ENCODE measurements at regions not wholly inside any gene's neighbourhood (a gene's known extent, or its start where the extent isn't known, plus 50 kb on each side); places are given as distances from the start of the nearest gene placed in this dataset.
A peak's percentile ranks its signal among the peaks of the same experiment; 100 is the strongest.
"Not testable (repeated sequence)": the region's sequence is repeated elsewhere in the genome, so short reads cannot be mapped to it uniquely, and the experiment has no call there.

DNA sequence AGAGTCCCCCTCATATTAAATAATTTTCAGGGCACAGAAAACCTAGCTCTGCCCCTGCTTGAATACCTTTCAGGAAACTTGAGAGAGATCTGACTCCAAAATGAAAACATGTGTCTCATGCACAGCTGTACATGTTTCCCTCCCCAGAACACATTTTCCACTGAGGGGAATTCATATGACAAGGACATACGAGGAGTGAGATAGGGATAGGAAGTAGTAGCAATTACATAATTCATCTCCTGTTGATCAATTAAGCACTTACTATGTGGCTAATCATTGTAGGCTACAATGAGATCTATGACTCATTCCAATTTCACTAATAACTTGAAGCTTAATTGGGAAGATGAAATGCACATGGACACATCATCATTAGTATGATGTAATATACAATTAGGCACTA is 302.1 kb downstream of the PCDH11X start:
- DNase-seq (ENCODE audit: low read depth in 2 of 2), result not testable (repeated sequence)

DNA sequence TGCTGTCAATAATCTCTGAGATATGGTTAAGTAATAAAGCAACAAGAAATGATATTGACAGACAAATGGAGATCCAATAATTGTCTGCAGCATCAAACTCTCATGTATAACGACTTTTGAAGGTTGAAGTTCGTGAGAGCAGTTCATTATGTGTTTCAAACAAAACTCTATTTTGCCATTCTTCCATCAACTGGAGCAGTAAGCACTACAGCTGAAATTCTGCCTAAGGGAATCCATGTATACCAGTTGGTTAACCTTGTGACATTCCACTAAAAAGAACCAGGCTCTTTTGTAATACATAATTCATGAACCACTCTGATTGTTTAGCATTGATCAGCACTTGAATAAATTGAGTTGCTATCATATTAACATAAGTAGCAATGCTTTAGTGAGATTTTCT is 311.6 kb downstream of the PCDH11X start:
- DNase-seq (ENCODE audit: low read depth in 2 of 2), result not testable (repeated sequence)

DNA sequence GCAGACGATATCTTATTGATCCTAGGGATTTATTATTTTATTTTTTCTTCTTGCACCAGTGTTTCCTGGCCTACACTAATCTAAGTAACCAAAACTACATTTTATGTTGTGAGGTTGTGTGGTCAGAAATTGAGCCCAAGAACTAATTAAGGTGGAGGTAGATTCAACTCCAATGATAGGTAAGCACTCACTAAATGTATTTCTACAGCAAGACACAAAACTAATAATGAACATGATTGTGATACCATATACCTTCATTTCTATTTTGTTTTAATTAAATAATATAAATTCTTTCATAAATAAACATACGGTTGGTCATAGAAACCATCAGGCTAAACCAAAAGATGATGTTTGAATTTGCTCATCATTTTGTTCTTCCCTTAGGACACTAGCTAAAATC is 319.0 kb downstream of the PCDH11X start:
- DNase-seq (ENCODE audit: low read depth in 2 of 2), result not testable (repeated sequence)

DNA sequence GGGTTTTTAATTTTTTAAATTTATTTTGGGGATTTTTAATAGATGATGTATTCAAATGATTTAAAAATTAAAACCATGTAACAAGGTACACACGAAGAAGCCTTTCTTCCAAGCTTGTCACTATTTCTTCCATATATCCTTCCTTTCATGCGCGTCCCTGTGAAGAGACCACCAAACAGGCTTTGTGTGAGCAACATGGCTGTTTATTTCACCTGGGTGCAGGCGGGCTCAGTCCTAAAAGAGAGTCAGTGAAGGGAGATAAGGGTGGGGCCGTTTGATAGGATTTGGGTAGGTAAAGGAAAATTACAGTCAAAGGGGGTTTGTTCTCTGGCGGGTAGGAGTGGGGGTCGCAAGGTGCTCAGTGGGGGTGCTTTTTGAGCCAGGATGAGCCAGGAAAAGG is 320.9 kb downstream of the PCDH11X start:
- not testable (repeated sequence) for DNase-seq (ENCODE audit: low read depth in 2 of 2)

DNA sequence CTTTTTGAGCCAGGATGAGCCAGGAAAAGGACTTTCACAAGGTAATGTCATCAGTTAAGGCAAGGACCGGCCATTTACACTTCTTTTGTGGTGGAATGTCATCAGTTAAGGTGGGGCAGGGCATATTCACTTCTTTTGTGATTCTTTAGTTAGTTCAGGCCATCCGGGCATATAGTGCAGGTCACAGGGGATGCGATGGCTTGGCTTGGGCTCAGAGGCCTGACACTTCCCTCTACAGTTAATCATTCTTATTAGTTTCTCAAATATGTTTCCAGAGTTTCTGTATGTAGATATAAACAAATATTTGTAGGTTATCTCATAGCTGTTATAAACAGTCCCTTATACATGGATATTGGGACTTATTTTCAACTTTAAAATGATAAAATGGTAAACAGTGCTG is 326.5 kb downstream of the PCDH11X start:
- not testable (repeated sequence) for DNase-seq (ENCODE audit: low read depth in 2 of 2)

DNA sequence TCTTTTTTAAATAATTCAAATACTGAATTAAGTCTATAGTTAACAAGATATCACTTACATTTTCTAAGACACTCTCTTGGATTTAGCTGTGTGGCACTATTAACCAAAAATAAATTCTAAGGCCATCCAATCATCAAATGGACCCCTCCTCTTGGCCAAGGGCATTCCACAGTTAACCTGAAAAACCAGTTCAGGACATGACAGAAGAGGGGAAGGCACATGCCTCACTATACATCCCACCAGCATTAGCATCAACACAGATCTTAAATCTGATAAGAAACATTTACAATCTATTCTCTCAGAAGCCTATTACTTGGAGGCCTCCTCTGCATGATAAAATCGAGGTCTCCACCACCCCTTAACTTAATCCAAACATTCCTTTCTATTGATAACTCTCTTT is 327.5 kb downstream of the PCDH11X start:
- not testable (repeated sequence) for DNase-seq (ENCODE audit: low read depth in 2 of 2)

DNA sequence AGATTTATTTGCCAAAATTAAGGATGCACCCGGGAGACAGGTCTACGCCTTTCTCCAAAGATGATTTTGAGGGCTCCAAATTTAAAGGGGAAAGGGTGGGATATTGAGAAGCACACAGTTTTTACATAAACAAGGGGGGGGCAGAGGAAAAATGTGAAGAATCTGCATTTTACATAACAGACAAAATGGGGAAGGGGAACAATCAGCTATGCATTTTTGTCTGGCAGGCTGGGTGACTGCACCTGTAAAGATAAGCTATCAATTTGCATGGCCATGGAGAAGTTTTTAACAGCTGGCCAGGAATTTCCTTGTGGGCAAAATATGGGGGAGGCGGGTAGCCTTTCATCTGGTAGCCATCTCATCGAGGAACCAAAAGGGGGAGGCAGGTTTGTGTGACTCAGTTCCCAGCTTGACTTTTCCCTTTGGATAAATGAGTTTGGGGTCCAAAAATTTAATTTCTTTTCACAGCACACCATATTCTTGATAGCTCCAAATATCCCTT is 331.3 kb downstream of the PCDH11X start:
- DNase-seq (ENCODE audit: low read depth in 2 of 2), result not testable (repeated sequence)

DNA sequence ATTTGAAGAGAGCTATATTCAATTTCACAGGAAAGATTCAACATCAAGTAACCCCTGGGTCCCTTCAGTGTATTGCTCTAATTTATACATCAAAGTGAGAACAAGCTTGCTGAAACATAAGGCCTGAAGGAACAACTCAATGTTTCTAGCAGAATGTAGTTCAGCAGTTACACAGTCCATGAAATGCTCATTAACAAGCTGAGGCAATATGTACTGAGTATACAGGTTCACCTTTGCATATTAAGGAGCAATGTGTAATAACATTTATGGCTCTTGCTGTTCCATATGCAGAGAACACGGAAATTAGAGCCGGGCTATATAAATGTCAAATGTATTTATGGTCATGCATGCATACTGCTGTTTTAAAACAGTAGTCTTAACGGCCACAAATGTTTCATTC is 338.5 kb downstream of the PCDH11X start:
- not testable (repeated sequence) for DNase-seq (ENCODE audit: low read depth in 2 of 2)

DNA sequence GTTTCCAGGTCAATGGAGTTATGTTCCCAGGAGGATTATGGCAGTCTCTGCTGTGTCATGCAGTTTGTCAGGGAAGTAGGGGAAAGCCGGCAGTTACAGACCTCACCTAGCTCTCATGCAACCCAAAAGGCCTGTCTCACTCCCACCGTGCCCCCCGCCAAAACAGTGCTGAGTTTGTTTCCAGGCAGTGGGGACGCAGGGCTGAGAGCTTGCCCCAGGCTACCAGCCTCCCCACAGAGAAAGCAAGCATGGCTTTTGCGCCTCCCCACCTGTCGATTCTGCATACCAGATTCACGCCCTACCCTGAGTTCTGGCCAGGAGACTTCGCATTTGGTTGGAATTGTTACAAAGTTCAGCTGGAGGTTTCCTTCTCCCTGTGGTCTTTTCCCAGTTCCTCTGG is 383.9 kb downstream of the PCDH11X start:
- DNase-seq (ENCODE audit: low read depth in 2 of 2), result not testable (repeated sequence)

DNA sequence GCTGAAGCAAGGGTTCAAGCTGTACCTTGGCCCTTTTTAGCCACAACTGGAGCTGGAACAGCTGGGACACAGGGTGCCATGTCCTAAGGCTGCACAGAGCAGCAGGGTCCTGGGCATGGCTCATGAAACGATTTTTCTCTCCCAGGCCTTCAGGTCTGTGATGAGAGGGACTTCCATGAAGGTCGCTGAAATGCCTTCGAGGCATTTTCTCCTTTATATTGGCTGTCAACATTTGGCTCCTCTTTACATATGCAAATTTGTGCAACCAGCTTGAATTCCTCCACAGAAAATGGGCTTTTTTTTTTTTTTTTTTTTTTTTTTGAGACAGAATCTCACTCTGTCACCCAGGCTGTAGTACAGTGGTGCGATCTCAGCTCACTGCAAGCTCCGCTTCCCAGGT is 430.8 kb downstream of the PCDH11X start:
- no peak for DNase-seq (ENCODE audit: low read depth in 2 of 2)

DNA sequence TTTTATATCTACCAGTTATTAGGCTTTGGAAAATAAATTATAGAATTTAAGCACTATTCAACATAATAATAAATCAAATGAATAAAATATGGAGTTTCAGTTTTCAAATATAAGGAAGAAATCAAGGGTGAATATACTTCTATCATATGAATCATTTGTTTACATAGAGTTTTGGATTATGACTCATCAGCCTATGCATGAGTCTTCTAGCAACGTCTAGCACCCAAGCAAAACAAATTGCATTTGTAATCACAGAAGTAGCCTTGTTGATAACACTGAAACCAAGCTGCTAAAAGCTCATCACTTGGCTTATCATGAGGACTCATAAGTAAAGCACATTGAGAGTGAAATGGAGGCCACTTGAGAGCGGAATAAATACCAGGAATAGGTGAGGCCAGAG is 434.6 kb downstream of the PCDH11X start:
- DNase-seq (ENCODE audit: low read depth in 2 of 2), result no peak

DNA sequence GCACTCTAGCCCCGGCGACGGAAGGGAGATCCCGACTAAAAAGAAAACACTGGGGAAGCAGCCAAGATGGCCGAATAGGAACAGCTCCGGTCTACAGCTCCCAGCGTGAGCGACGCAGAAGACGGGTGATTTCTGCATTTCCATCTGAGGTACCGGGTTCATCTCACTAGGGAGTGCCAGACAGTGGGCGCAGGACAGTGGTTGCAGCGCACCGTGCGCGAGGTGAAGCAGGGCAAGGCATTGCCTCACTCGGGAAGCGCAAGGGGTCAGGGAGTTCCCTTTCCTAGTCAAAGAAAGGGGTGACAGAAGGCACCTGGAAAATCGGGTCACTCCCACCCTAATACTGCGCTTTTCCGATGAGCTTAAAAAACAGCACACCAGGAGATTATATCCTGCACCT is 435.8 kb downstream of the PCDH11X start:
- DNase-seq (ENCODE audit: low read depth in 2 of 2), result not testable (repeated sequence)

DNA sequence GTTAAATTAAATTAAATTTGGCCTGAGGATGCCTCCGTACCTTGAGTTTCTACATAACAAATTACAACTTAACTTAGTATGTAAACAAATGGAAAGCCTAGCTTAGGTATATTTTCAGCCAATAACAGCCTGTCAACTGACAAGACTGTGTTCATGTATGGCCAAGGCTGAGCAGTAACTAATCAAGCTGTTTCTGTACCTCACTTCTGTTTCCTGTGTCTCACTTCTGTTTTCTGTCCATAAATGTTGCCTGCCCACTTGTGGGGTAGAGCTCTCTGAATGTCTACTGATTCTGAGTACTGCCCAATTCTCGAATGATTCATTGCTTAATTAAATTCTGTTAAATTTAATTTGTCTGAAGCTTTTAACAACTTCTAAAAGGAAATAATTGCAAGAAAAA is 445.2 kb downstream of the PCDH11X start:
- no peak for DNase-seq (ENCODE audit: low read depth in 2 of 2)

DNA sequence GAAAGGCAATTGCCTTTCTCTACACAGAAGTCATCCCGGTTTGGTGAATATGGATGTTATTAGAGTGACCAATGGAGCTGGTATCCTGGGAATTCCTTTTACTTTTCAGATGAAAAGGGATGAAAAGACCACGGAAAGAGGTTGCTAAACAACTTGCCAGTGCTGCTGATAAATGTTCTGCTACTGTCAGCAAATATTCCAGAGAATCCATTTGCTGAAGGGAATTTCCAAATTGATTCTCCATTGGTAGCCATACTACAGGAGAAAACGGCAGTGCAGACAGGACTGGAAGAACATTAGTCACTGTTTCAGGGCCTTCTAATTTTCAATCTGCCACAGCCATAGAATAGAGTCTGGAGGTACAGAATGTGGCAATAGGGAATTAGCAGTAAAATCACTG is 451.5 kb downstream of the PCDH11X start:
- no peak for DNase-seq (ENCODE audit: low read depth in 2 of 2)

DNA sequence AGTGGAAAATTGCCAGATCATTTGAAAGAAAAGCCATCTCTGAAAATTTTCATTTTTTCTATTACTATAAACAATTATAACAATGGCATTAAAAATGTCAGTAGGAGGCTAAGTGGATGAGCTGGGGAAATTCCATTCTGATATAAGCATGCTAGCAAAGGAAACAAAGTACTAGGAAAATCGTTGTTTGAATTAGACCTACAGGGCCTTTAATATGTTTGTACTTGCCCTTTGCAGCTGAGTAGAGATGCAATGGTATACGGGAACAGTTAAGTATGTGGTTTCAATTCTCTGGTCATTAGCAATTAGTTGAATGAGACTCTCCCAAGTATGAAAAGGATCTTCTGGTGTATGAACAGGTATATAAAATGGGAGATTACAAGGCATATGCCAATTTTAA is 452.2 kb downstream of the PCDH11X start:
- DNase-seq (ENCODE audit: low read depth in 2 of 2), result no peak

DNA sequence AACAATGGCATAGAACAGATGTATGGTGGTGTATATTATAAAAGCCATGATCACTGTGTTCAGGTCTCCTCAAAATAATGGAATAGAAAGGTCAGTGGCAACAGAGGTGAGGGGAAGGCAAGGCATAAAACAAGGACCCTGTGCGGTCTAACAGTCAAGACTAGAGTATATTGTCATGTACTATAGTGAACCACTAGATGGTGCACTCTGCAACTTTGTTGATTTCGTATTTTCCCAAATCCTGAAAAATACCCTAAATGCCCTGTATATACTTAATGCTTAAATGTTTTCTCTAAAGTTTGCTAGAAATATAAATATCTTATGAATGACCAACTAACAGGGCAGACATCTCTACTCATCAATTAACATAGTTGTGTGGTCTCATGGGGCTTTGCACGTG is 453.0 kb downstream of the PCDH11X start:
- DNase-seq (ENCODE audit: low read depth in 2 of 2), result no peak

DNA sequence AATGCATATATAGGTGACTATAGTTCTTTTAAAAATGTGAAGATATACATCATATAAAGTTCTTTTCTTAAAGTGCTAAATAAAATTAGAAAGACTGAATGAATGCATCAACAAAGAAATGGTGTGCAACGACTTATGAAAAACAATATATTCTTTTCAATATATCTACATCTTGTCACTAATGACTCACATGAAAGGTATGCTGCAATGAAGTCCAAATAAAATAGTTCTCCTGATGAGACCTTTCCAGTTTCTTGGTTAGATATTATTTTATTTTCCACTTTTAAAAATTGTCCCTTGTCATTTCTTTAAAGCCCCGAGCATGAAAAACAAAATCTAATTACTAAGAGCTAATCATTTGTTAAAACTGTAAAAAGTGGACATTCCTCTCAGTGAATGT is 462.1 kb downstream of the PCDH11X start:
- no peak for DNase-seq (ENCODE audit: low read depth in 2 of 2)

DNA sequence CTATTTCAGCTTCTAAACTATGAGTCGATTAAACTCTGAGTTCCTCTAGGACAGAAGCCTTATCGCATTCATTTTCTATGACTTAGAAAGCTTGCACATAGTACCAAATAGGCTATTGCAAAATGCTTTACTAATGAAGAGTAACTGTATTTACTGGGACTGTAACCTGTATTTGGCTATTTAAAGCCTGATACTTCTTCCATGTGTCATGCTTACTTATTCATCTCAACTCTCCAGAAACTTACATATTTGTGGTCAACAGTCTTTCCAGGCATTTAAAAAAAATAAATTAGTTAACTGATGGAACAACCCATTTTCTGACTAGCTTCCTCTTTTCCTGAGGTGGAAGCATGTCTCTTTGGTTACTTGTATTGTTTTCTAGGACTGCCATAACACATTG is 467.9 kb downstream of the PCDH11X start:
- peak; percentile 0 to 3 for DNase-seq (ENCODE audit: low read depth in 2 of 2)

DNA sequence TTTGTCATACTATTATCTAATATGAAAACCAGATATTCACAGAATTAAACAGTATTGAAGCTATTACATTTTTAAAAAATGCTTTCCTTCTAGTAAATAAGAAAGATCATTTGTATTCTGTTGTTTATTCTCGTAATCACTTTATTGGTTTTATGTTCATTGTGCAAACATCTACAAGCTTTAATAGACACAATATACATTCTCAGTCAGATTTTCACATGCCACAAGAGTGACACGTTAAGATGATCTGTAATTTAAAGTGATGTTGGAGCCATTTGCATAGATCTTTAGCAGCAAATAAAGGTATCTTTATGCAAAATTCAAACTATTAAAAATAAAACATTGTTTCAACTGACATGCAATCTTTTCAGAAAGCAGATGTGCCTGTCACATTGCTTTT is 469.9 kb downstream of the PCDH11X start:
- no peak for DNase-seq (ENCODE audit: low read depth in 2 of 2)

DNA sequence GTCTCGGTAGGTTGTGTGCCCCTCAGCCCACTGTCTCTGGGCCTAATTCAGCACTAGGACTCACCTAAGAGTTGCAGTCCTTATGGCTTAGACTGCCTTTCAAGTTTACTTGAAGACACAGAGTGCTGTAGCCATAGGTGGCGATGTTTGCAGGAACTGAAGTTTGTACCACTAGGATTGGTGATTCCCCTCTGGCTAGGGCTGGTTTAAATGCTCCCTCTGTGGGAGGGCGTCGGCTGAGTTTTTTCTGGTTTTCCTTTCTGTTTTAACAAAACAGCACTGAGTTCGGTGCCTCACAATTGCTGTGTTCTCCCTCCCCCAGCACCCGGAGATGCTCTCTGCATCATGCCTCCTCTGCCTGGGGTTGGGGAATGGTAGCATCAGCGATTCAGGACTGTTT is 480.9 kb downstream of the PCDH11X start:
- DNase-seq (ENCODE audit: low read depth in 2 of 2), result no peak

DNA sequence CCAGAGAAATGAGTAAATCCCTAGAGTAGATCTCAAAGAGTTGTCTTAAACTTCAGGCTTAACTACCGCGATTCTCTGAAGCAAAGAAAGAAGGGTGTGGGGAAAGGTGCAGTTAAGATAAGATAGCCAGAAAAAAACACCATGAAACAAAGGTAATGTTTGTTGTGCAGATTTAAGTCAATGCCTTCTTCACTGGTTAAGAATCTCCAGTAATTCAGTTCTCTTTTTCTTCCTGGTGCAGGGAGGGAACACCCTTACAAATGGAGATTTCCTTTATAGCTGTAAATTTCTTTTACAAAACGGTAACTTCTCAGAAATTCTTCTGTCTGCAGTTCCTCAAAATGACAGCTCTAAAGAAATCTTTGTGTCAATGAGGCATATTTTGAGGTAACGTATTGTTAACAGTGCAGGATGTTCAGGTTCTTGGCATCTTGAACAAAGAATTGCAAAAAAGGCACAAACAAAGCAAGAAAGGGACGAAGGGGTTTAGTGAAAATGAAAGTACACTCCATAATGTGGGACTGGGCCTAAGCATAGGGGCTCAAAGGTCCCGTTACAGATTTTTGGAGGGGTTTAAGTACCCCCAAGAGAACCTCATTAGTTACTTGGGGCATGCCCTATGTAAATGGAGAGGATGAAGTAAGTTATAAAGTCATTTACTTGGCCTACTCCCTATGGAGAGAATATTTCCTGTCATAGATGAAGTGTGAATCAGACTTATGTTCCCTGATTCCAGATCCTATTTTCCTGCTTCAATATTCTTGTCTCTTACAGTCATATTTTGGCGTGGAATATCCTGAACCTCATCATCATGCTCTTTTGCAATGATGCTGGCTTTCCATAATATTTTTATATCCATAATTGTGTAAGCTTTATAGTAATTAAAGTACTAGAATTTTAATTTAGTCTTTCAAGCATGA is 492.0 kb downstream of the PCDH11X start:
- no peak for DNase-seq (ENCODE audit: low read depth in 2 of 2)

DNA sequence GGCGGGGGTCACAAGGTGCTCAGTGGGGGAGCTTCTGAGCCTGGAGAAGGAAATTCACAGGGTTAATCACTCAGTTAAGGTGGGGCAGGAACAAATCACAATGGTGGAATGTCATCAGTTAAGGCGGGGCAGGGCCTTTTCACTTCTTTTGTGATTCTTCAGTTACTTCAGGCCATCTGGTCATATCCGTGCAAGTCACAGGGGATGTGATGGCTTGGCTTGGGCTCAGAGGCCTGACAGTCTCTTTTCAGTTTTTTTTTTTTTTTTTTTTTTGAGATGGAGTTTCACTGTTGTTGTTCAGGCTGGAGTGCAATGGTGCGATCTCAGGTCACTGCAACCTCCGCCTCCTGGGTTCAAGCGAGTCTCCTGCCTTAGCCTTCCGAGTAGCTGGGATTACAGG is 499.4 kb downstream of the PCDH11X start:
- DNase-seq (ENCODE audit: low read depth in 2 of 2), result not testable (repeated sequence)

DNA sequence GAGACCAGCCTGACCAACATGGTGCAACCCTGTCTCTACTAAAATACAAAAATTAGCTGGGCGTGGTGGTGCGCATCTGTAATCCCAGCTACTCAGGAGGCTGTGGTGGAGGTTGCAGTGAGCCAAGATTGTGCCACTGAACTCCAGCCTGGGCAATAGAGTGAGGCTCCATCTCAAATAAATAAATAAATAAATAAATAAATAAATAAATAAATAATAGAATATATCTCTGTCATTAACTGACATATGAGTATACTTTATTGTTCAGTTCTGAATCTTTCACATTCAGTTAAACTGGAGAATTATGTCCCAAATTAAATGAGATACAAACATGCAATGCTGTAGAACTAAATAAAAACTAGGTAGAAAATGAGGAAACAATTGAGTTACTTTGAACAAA is 501.2 kb downstream of the PCDH11X start:
- not testable (repeated sequence) for DNase-seq (ENCODE audit: low read depth in 2 of 2)

DNA sequence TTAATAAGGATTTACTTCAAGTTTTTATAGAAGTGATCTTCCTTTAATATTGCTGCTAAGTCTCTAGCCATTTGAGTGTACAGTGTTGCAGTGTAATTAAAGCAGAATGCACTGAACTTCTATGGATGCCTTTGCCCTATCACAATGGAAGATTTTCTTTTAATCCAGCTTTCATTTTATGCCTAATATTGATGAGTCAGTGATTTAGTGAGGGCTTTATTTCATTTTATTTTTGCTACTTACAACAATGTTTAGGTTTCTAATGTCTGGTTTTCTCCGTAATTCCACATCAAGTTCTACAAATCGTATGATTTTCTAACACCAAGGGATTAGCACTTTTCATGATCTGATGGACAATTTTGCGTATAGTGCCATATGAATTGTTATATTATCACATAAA is 504.1 kb downstream of the PCDH11X start:
- DNase-seq (ENCODE audit: low read depth in 2 of 2), result no peak

Data from fibroblast of skin of left quadriceps (primary cell).